C4-2B (cell line): ENCODE measurements at regions not wholly inside any gene's neighbourhood (a gene's known extent, or its start where the extent isn't known, plus 50 kb on each side); places are given as distances from the start of the nearest gene placed in this dataset.

Source experiments
- CTCF ChIP-seq: fragments of 450-650 bp; conservative IDR thresholded peaks from 2 replicates; pipeline ENCODE4 v1.5.1; 2017; ENCODE audit warnings: mild to moderate bottlenecking
- ZFX ChIP-seq: fragments of 450-650 bp; IDR thresholded peaks from 2 replicates; pipeline ENCODE4 v1.6.1; 2017

- TF ChIP-seq CTCF (no peak), ZFX (no peak)
Measured at GRCh38 chr5:138657360-138657759, 82.2 kb upstream of the HSPA9 start.
